SIG-M5 (cell line): ENCODE measurements at regions not wholly inside any gene's neighbourhood (a gene's known extent, or its start where the extent isn't known, plus 50 kb on each side); places are given as distances from the start of the nearest gene placed in this dataset.

Source experiments
- DNase-seq: peaks from one replicate; lab custom pipeline; 2025; lab: John Stamatoyannopoulos, UW

GRCh38 chr18:45528712-45529336 lies 86.5 kb upstream of the SLC14A2 start:
- DNase-seq, result no peak

GRCh38 chr18:45538444-45538843 lies 76.8 kb upstream of the SLC14A2 start:
- DNase-seq, result no peak

- no peak for DNase-seq
These were observed 75.8 kb upstream of the SLC14A2 start for GRCh38 chr18:45539491-45539891.

- DNase-seq, result no peak
These were observed 75.2 kb upstream of the SLC14A2 start for GRCh38 chr18:45540125-45540524.

- DNase-seq, result no peak
These were observed 73.9 kb upstream of the SLC14A2 start for GRCh38 chr18:45541421-45541820.

GRCh38 chr18:45542043-45542442 lies 73.2 kb upstream of the SLC14A2 start:
- no peak for DNase-seq

GRCh38 chr18:45547910-45548309 lies 67.4 kb upstream of the SLC14A2 start:
- DNase-seq, result no peak

GRCh38 chr18:45548614-45549013 lies 66.7 kb upstream of the SLC14A2 start:
- DNase-seq, result no peak

GRCh38 chr18:45549290-45549689 lies 66.0 kb upstream of the SLC14A2 start:
- no peak for DNase-seq

GRCh38 chr18:45551142-45551815 lies 64.0 kb upstream of the SLC14A2 start:
- DNase-seq, result no peak

- no peak for DNase-seq
These were observed 61.4 kb upstream of the SLC14A2 start for GRCh38 chr18:45553723-45554388.

GRCh38 chr18:45554389-45554737 lies 60.9 kb upstream of the SLC14A2 start:
- DNase-seq, result no peak

GRCh38 chr18:45556222-45556621 lies 59.1 kb upstream of the SLC14A2 start:
- no peak for DNase-seq

- DNase-seq, result no peak
These were observed 58.0 kb upstream of the SLC14A2 start for GRCh38 chr18:45557287-45557686.

- DNase-seq, result no peak
These were observed 57.5 kb upstream of the SLC14A2 start for GRCh38 chr18:45557779-45558178.

- DNase-seq, result no peak
These were observed 56.0 kb upstream of the SLC14A2 start for GRCh38 chr18:45559258-45559657.

GRCh38 chr18:45560870-45561269 lies 54.4 kb upstream of the SLC14A2 start:
- DNase-seq, result no peak

GRCh38 chr18:45562567-45563479 lies 52.5 kb upstream of the SLC14A2 start:
- DNase-seq, result no peak

- no peak for DNase-seq
These were observed 49.9 kb upstream of the SLC14A2 start for GRCh38 chr18:45565280-45565970.
